ENCODE measurements at regions not wholly inside any gene's neighbourhood (a gene's known extent, or its start where the extent isn't known, plus 50 kb on each side); places are given as distances from the start of the nearest gene placed in this dataset.

- WGBS (ENCODE audit: insufficient coverage, insufficient read length): no CpG with 5 or more reads among the region's 4 CpGs
These were observed 538.0 kb upstream of the CAMK1G start for GRCh38 chr1:209045331-209046057.

GRCh38 chr1:209046058-209046417 lies 537.5 kb upstream of the CAMK1G start:
- no peak for DNase-seq (ENCODE audit: low read depth, low spot score)
- Histone ChIP-seq H3K4me3 (ENCODE audit: low read length) (no peak overlapping the region), H3K9me3 (ENCODE audit: control insufficient read depth, insufficient read depth, low read length) (no peaks in the 10 kb centered on the region), H3K27me3 (ENCODE audit: control insufficient read depth, insufficient read depth, low read length) (peaks cover 1% of the 10 kb centered on the region; the same call in 1 of the 2 replicates), H3K27ac (ENCODE audit: low read length) (no peak overlapping the region), H3K4me1 (ENCODE audit: control insufficient read depth, insufficient read depth, low read length) (no peaks in the 10 kb centered on the region), H3K36me3 (ENCODE audit: control insufficient read depth, insufficient read depth, low read length) (no peaks in the 10 kb centered on the region)
- no CpG with 5 or more reads among the region's 1 CpG for WGBS (ENCODE audit: insufficient coverage, insufficient read length)

More at GRCh38 chr1:209045331-209046057, 538.0 kb upstream of the CAMK1G start:
- no peaks in the 10 kb centered on the region for H3K36me3 ChIP-seq (ENCODE audit: control insufficient read depth, insufficient read depth, low read length)
- no peak overlapping the region for H3K27ac ChIP-seq (ENCODE audit: low read length)
- H3K9me3 ChIP-seq (ENCODE audit: control insufficient read depth, insufficient read depth, low read length): no peaks in the 10 kb centered on the region
- H3K27me3 ChIP-seq (ENCODE audit: control insufficient read depth, insufficient read depth, low read length): peaks cover 1% of the 10 kb centered on the region; the same call in 1 of the 2 replicates
- DNase-seq (ENCODE audit: low read depth, low spot score): no peak
- H3K4me1 ChIP-seq (ENCODE audit: control insufficient read depth, insufficient read depth, low read length): no peaks in the 10 kb centered on the region
- H3K4me3 ChIP-seq (ENCODE audit: low read length): no peak overlapping the region

DNA sequence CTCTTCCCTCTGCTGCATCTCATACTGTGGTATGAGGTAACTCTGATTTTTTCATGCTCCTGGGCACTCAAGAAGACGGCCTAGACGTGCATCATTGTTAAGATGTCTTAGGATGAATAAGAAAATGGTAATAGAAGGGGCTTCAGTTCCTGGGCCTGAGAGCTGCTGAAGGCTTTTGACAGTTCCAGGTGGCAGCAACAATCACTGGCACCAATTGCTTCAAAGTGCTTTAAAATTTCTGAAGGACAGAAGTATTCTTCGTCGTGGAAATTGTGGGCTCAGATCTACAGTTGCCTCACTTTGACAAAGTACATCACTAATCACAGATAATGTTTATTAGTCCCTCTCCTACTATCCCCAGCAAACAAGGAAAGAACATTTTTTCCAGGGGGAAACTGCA lies 536.6 kb upstream of the CAMK1G start:
- DNase-seq (ENCODE audit: low read depth, low spot score): no peak
- H3K27ac ChIP-seq (ENCODE audit: low read length): no peak overlapping the region

DNA sequence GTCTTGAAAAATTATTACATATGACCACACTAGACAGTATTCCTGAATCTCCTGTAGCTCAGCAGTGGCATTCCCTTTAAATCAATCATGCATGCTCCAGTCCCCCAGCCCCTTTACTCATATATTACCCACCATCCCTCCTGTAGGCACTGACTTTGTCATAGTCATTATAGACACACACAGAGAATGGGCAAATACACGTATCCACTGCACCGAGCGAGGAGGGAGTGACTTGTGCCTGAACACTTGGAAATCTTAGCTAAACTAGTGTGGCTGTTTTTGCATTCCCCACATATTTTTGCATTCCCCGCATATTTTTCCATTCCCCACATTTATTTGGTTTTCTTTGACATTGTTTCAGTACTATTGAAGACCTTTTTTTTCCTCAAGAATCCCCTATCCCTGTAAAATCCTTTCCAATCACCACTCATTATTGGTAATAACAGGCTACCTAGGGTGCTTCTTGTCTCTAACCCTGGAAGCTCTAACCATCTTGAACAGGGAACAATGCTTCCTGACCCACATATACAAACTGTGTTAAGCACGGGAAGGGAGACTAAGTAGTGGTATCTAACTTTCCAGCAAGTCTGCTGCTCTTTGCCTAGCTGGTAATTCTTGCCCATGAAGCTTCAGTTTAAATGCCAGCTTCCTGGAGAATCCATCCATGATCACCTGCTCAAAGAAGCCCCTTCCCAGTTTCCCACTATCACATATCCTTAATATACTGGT lies 534.4 kb upstream of the CAMK1G start:
- Histone ChIP-seq H3K27me3 (ENCODE audit: control insufficient read depth, insufficient read depth, low read length) (peaks cover 1% of the 10 kb centered on the region; the same call in 1 of the 2 replicates), H3K36me3 (ENCODE audit: control insufficient read depth, insufficient read depth, low read length) (no peaks in the 10 kb centered on the region), H3K27ac (ENCODE audit: low read length) (no peak overlapping the region), H3K9me3 (ENCODE audit: control insufficient read depth, insufficient read depth, low read length) (no peaks in the 10 kb centered on the region), H3K4me3 (ENCODE audit: low read length) (no peak overlapping the region), H3K4me1 (ENCODE audit: control insufficient read depth, insufficient read depth, low read length) (no peaks in the 10 kb centered on the region)
- WGBS (ENCODE audit: insufficient coverage, insufficient read length): no CpG with 5 or more reads among the region's 5 CpGs
- no peak for DNase-seq (ENCODE audit: low read depth, low spot score)

More for the DNA sequence above, 536.6 kb upstream of the CAMK1G start:
- Histone ChIP-seq H3K4me3 (ENCODE audit: low read length) (no peak overlapping the region), H3K27me3 (ENCODE audit: control insufficient read depth, insufficient read depth, low read length) (peaks cover 1% of the 10 kb centered on the region; the same call in 1 of the 2 replicates), H3K9me3 (ENCODE audit: control insufficient read depth, insufficient read depth, low read length) (no peaks in the 10 kb centered on the region), H3K36me3 (ENCODE audit: control insufficient read depth, insufficient read depth, low read length) (no peaks in the 10 kb centered on the region), H3K4me1 (ENCODE audit: control insufficient read depth, insufficient read depth, low read length) (no peaks in the 10 kb centered on the region)
- WGBS (ENCODE audit: insufficient coverage, insufficient read length): no CpG with 5 or more reads among the region's 4 CpGs

GRCh38 chr1:209051570-209051969 lies 531.9 kb upstream of the CAMK1G start:
- Histone ChIP-seq H3K27ac (ENCODE audit: low read length) (no peak overlapping the region), H3K4me3 (ENCODE audit: low read length) (no peak overlapping the region), H3K4me1 (ENCODE audit: control insufficient read depth, insufficient read depth, low read length) (no peaks in the 10 kb centered on the region), H3K9me3 (ENCODE audit: control insufficient read depth, insufficient read depth, low read length) (no peaks in the 10 kb centered on the region), H3K36me3 (ENCODE audit: control insufficient read depth, insufficient read depth, low read length) (no peaks in the 10 kb centered on the region), H3K27me3 (ENCODE audit: control insufficient read depth, insufficient read depth, low read length) (peaks cover 1% of the 10 kb centered on the region; the same call in 1 of the 2 replicates)
- no peak for DNase-seq (ENCODE audit: low read depth, low spot score)
- no CpG with 5 or more reads among the region's 4 CpGs for WGBS (ENCODE audit: insufficient coverage, insufficient read length)

DNA sequence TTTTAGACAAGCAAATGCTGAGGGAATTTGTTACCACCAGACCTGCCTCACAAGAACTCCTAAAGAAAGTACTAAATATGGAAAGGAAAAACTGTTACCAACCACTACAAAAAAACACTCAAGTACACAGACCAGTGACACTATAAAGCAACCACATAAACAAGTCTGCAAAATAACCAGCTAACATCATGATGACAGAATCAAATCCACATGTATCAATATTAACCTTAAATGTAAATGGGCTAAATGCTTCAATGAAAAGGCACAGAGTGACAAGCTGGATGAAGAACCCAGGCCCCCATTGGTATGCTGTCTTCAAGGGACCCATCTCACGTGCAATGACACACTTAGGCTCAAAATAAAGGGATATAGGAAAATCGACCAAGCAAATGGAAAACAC lies 529.9 kb upstream of the CAMK1G start:
- Histone ChIP-seq H3K9me3 (ENCODE audit: control insufficient read depth, insufficient read depth, low read length) (no peaks in the 10 kb centered on the region), H3K4me3 (ENCODE audit: low read length) (no peak overlapping the region), H3K27me3 (ENCODE audit: control insufficient read depth, insufficient read depth, low read length) (no peaks in the 10 kb centered on the region; the same call in 1 of the 2 replicates), H3K36me3 (ENCODE audit: control insufficient read depth, insufficient read depth, low read length) (no peaks in the 10 kb centered on the region), H3K4me1 (ENCODE audit: control insufficient read depth, insufficient read depth, low read length) (no peaks in the 10 kb centered on the region), H3K27ac (ENCODE audit: low read length) (no peak overlapping the region)
- no CpG with 5 or more reads among the region's 2 CpGs for WGBS (ENCODE audit: insufficient coverage, insufficient read length)
- DNase-seq (ENCODE audit: low read depth, low spot score): no peak

GRCh38 chr1:209057083-209057482 lies 526.4 kb upstream of the CAMK1G start:
- Histone ChIP-seq H3K27me3 (ENCODE audit: control insufficient read depth, insufficient read depth, low read length) (no peaks in the 10 kb centered on the region), H3K27ac (ENCODE audit: low read length) (no peak overlapping the region), H3K4me1 (ENCODE audit: control insufficient read depth, insufficient read depth, low read length) (no peaks in the 10 kb centered on the region), H3K36me3 (ENCODE audit: control insufficient read depth, insufficient read depth, low read length) (no peaks in the 10 kb centered on the region), H3K9me3 (ENCODE audit: control insufficient read depth, insufficient read depth, low read length) (no peaks in the 10 kb centered on the region), H3K4me3 (ENCODE audit: low read length) (no peak overlapping the region)
- no CpG with 5 or more reads among the region's 1 CpG for WGBS (ENCODE audit: insufficient coverage, insufficient read length)
- DNase-seq (ENCODE audit: low read depth, low spot score): no peak

DNA sequence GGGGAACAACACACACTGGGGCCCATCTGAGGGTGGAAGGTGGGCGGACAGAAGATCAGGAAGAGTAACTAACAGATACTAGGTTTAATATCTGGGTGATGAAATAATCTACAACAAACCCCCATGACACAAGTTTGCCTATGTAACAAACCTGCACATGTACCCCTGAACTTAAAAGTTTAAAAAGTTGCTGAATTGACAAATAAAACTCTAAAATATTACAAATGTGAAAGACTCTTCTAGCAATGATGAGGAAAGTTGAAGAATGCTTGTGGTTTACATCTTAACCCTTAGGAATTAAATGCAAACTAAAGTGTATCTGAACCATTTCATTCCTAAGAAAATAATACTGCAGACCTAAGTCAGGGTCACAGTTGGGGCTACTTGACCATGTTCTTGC lies 525.6 kb upstream of the CAMK1G start:
- no peaks in the 10 kb centered on the region for H3K9me3 ChIP-seq (ENCODE audit: control insufficient read depth, insufficient read depth, low read length)
- no peak for DNase-seq (ENCODE audit: low read depth, low spot score)
- no peak overlapping the region for H3K27ac ChIP-seq (ENCODE audit: low read length)
- no CpG with 5 or more reads among the region's 1 CpG for WGBS (ENCODE audit: insufficient coverage, insufficient read length)
- no peaks in the 10 kb centered on the region for H3K27me3 ChIP-seq (ENCODE audit: control insufficient read depth, insufficient read depth, low read length)
- H3K36me3 ChIP-seq (ENCODE audit: control insufficient read depth, insufficient read depth, low read length): no peaks in the 10 kb centered on the region
- H3K4me1 ChIP-seq (ENCODE audit: control insufficient read depth, insufficient read depth, low read length): no peaks in the 10 kb centered on the region
- H3K4me3 ChIP-seq (ENCODE audit: low read length): no peak overlapping the region

DNA sequence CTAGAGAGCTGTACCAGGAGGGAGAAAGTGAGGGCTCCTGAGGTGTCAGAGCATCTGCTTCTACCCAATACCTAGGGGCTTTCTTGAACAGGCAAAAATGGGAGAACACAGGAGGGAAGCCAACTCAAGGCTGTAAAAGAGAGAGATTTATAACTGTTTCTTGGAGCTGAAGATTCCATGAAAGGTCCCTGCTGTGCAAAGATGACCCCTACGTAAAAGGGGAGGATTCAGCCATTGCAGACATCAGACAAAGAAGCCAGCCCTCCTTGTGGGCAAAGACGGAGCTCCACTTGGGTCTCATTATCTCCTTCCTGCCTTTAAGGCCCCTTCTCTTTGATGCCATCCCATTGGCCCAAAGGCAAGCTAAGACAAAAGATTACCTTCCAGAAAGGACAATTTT lies 524.1 kb upstream of the CAMK1G start:
- Histone ChIP-seq H3K4me3 (ENCODE audit: low read length) (no peak overlapping the region), H3K36me3 (ENCODE audit: control insufficient read depth, insufficient read depth, low read length) (no peaks in the 10 kb centered on the region), H3K4me1 (ENCODE audit: control insufficient read depth, insufficient read depth, low read length) (no peaks in the 10 kb centered on the region), H3K9me3 (ENCODE audit: control insufficient read depth, insufficient read depth, low read length) (no peaks in the 10 kb centered on the region), H3K27ac (ENCODE audit: low read length) (no peak overlapping the region), H3K27me3 (ENCODE audit: control insufficient read depth, insufficient read depth, low read length) (no peaks in the 10 kb centered on the region)
- WGBS (ENCODE audit: insufficient coverage, insufficient read length): no CpG with 5 or more reads among the region's 2 CpGs
- DNase-seq (ENCODE audit: low read depth, low spot score): no peak

- peaks cover 1% of the 10 kb centered on the region; the same call in 1 of the 2 replicates for H3K4me1 ChIP-seq (ENCODE audit: control insufficient read depth, insufficient read depth, low read length)
- no peak overlapping the region for H3K4me3 ChIP-seq (ENCODE audit: low read length)
- no peaks in the 10 kb centered on the region for H3K27me3 ChIP-seq (ENCODE audit: control insufficient read depth, insufficient read depth, low read length)
- DNase-seq (ENCODE audit: low read depth, low spot score): no peak
- no peak overlapping the region for H3K27ac ChIP-seq (ENCODE audit: low read length)
- H3K9me3 ChIP-seq (ENCODE audit: control insufficient read depth, insufficient read depth, low read length): no peaks in the 10 kb centered on the region
- no peaks in the 10 kb centered on the region for H3K36me3 ChIP-seq (ENCODE audit: control insufficient read depth, insufficient read depth, low read length)
- no CpG with 5 or more reads among the region's 7 CpGs for WGBS (ENCODE audit: insufficient coverage, insufficient read length)
These were observed 523.5 kb upstream of the CAMK1G start for GRCh38 chr1:209059981-209060380.
